SHP77 treated with DMSO at 0.1 percent for 48 hours (cell line): ENCODE measurements at regions not wholly inside any gene's neighbourhood (a gene's known extent, or its start where the extent isn't known, plus 50 kb on each side); places are given as distances from the start of the nearest gene placed in this dataset.

ENCODE experiments used
- DNase-seq: peaks from one replicate; lab custom pipeline; 2025; lab: John Stamatoyannopoulos, UW

DNA sequence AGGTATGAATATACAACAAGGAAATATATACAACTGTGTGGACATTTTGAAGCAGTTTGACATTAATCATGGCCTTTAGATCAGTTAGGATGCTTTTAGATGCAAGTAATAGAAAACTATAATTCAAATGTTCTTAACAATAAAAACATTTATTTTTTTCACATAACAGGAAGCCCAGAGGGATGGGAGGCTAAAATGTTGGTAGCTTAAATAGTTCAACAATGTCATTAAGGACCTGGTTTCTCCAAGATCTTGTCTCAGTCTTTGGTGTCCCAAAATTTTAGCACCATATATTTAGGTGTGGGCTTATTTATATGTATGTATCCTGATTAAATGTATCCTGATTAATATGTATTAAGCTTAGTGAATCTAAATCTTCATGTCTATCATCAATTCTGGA lies 292.4 kb downstream of the NUAK1 start:
- DNase-seq, result no peak

- no peak for DNase-seq
Measured at GRCh38 chr12:105847068-105847467, 291.7 kb downstream of the NUAK1 start.

DNA sequence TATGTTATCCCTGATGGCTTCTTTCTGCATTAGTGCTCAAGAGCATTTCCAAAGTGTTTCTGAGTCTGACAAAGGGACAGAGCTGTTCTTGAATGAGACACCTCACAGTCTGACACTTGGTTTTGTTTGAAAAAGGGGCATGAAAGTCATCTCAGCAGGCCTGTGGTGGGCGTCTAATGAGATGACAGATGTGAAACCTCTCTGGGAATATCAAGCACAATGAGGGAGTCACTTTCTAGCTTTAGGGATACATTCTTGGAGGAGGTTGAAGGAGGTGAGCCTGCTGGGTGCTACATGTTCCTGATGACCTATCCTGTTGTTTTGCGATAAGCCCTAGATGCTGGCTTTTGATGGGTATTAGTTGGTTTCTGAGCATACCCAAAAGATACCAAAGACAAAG lies 290.5 kb downstream of the NUAK1 start:
- DNase-seq, result no peak

- no peak for DNase-seq
Measured at GRCh38 chr12:105850103-105850968, 288.4 kb downstream of the NUAK1 start.

DNA sequence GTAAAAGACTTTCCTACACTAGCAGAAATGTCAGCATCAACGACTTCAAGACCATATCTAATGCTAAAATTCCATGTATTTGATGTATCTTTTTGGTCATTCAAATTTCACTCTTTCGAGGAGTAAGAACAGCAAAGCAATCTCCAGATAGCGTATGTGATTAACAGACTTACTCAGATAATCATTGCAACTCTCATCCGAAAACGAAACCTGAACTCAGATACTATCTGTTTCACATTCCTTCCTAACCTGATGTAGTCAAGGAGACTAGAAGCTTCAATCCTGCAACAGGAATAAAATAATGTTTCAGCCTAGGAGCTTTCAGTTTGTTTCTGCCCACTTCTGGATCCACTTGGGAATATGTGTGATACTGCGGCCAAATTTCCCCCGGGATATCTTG lies 286.3 kb downstream of the NUAK1 start:
- no peak for DNase-seq

- no peak for DNase-seq
Measured at GRCh38 chr12:105852951-105853350, 285.8 kb downstream of the NUAK1 start.

GRCh38 chr12:105854071-105854470 lies 284.7 kb downstream of the NUAK1 start:
- no peak for DNase-seq

DNA sequence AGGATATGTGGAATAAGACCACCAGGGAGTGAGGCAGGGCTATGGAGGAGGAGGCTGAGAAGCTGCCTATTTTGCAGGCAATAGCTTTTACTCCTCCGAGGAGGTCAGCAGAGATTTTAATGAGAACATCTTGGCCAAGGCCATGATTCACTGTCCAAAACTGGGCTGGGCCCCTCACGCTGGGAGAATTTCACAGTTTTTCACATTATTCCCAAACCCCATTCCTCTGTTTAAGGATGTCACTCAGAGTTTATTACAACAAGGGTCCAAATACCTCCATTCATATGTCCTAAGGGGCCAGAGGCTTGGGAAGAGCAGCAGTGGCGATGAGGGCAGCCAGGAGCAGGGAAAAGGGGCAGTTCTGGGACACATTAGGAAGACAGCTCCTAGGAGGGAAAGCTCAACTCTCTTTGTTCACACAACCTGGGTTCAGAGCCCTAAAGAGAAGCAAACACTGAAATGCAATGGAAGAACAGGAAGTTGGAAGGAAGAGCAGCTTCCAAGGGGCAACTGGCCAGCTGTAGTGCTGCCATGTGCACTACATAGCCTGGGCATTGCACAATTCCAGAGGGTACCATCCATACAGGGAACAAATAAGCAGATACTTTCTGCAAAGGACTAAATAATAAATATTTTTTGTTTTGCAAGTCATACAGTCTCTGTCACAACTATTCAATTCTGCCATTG lies 283.2 kb downstream of the NUAK1 start:
- no peak for DNase-seq

DNA sequence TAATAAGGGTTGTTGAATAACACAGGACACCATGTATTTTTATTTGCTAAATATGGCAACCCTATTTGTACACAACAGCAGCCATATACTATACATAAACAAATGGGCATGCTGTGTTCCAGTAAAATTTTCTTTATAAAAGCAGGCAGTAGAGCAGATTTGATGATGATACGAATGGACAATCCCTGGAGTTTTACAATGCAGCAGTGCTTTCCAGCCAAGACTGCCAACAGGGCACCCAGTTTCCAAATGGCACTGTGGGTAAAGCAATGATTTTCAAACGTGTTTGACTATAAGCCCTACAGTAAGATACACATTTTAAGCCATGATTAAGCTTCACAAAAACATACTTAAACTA lies 282.7 kb downstream of the NUAK1 start:
- no peak for DNase-seq

DNA sequence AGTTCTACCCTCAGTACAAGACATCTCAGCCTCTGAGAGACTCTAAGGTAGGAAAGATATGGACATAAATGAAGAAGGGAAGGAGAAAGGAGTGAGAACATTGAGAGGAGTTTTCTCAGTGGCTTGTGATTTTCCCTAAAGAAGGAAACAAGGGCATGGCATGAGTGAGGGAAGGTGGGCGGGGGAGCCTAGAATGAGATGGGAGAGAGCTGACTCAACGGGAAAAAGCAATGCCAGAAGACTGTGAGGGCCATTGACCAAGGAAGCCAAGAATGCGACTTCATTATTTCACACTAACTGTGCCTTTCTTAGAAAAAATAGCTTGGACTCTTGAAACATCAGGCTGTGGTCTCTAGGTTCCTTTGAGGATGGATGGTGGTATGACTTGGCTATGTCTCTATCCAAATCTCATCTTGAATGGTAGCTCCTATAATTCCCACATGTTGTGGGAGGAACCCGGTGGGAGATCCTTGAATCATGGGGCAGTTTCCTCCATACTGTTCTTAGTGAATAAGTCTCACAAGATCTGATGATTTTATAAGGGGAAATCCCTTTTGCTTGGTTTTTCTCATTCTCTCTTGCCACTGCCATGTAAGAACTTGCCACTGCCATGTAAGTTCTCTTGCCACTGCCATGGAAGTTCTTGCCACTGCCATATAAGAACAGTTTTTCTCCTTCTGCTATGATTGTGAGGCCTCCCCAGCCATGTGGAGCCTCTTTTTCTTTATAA lies 279.6 kb downstream of the NUAK1 start:
- no peak for DNase-seq

DNA sequence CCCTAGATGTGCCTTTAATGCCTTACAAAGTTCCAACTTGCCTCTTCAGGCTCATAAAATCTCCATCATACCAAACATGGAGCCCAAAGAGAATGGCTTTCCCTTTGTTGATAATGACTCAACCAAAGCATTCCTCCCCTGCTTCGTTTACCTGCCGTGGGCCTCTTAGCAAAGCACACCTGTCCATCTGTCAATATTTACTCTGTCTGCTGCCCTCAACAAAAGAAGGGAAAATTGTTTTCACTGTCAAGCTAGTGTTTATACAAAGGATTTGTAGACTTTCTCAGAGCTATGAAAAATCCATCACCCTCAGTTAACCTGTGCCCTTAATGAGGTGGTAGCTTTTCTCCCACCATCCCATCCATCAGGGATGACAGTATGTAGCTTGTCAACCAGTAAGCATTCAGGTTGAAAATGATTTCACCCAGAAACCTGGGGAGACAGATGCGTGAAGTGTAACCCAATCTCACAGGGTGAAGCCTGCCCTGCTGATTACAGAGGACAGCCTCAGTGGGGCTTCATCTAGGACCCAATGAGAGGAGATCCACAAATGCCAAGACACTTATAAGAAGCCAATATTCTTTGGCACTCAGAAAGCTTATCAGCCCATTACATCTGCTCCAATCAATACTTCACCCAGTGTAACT lies 278.1 kb downstream of the NUAK1 start:
- DNase-seq, result peak; percentile 98

DNA sequence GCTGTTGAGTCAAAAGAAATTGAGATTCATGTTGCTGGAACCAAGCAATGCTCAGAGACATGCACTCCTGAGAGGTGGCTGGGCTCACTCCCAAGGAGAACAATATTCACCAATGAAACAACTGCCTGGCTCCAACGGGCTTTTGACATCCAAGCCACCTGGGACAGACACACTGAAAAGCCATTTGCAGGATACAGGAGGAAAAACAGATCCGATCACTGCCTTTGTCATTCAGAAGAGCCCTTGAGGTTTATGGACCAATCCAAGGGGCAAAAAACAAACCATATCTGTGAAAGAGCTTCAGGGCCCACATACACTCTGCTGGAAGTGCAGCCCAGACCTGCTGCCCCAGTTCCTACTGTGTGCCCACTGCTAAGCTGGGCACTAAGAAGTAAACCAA lies 277.5 kb downstream of the NUAK1 start:
- peak; percentile 95 for DNase-seq

DNA sequence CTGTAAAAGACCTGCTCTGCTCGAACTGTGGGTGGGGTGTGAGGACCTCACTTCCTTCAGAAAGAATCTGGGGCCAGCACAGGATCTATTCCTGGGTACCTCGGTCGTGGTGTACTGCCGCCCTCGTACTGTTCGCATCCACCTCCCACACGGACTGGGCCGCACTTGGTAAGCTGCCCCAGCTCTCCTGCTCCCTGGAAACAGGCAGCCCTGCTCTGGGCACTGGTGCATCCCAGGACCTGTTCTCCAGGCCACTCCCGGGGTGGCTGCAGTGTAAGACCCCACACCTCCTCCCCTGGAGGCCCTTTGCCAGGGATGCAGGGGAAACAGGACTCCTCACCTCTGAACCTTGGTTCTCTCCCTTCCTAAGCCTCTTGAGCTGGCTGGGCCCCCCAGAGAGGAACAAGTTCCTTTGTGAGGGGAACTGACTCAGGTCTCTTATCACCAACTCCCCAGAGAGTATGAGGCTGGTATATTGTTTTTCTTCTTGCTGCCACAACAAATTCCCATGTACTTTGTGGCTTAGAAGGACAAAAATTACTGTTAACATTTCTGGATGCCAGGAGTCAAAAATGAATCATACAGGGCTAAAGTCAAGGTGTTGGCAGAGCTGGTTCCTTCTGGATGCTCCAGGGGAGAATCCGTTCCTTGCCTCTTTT lies 276.5 kb downstream of the NUAK1 start:
- DNase-seq, result no peak

- DNase-seq, result no peak
Measured at GRCh38 chr12:105864316-105864715, 274.4 kb downstream of the NUAK1 start.

GRCh38 chr12:105864901-105865300 lies 273.9 kb downstream of the NUAK1 start:
- no peak for DNase-seq

DNA sequence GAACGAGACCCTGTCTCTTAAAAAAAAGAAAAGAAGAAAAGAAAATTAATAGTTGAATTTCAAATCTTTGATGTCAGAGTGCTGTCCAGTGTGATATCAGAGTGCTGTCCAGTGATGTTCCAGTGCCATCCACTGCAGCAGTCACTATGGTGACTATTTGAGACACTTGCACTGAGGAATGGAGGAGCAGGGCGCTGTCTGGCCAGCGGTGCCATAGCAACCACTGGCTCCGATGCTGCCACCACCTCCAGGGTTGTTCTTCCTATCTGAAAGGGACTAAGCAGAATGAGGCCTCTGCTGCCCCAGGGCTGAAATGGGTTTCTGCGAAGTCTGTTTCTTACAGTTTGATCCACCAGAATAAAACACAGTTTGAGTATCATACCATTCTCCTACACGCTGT lies 272.9 kb downstream of the NUAK1 start:
- no peak for DNase-seq

DNA sequence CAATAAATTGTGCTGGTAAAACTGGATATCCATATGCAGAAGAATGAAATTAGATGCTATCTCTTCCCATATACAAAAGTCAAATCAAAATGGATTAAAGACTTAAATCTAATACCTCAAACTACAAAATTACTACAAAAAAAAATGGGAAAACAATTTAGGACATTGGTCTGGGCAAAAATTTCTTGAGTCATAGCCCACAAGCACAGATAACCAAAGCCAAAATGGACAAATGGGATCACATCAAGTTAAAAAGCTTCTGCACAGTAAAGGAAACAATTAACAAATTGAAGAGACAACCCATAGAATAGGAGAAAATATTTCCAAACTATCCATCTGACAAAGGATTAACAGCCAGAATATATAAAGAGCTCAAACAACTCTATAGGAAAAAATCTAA lies 264.6 kb downstream of the NUAK1 start:
- DNase-seq, result no peak

- DNase-seq, result no peak
Measured at GRCh38 chr12:105876396-105876927, 262.3 kb downstream of the NUAK1 start.

GRCh38 chr12:105878964-105879363 lies 259.8 kb downstream of the NUAK1 start:
- no peak for DNase-seq

- no peak for DNase-seq
Measured at GRCh38 chr12:105880824-105881388, 257.8 kb downstream of the NUAK1 start.

- no peak for DNase-seq
Measured at GRCh38 chr12:105882404-105882803, 256.4 kb downstream of the NUAK1 start.
